Choroid plexus epithelial cell (primary cell): ENCODE measurements at regions not wholly inside any gene's neighbourhood (a gene's known extent, or its start where the extent isn't known, plus 50 kb on each side); places are given as distances from the start of the nearest gene placed in this dataset.

Experiments
- DNase-seq: peaks from one replicate; pipeline ENCODE4 v3.0.0-alpha.2; 2010; ENCODE audit warnings: low read depth
- H3K4me3 ChIP-seq: 2 replicates; pipeline ENCODE4 v1.5.1; 2011; ENCODE audit warnings: low read depth, mild to moderate bottlenecking, control low read depth, low read length, moderate library complexity
- TF ChIP-seq, protein P1 (sequence below): conservative IDR thresholded peaks from 2 replicates; pipeline ENCODE4 v1.5.1; 2011; ENCODE audit warnings: low read depth, mild to moderate bottlenecking, control low read depth, inconsistent platforms, low read length, moderate library complexity

- H3K4me3 ChIP-seq, result no peak overlapping the region
- TF ChIP-seq, protein P1, sequence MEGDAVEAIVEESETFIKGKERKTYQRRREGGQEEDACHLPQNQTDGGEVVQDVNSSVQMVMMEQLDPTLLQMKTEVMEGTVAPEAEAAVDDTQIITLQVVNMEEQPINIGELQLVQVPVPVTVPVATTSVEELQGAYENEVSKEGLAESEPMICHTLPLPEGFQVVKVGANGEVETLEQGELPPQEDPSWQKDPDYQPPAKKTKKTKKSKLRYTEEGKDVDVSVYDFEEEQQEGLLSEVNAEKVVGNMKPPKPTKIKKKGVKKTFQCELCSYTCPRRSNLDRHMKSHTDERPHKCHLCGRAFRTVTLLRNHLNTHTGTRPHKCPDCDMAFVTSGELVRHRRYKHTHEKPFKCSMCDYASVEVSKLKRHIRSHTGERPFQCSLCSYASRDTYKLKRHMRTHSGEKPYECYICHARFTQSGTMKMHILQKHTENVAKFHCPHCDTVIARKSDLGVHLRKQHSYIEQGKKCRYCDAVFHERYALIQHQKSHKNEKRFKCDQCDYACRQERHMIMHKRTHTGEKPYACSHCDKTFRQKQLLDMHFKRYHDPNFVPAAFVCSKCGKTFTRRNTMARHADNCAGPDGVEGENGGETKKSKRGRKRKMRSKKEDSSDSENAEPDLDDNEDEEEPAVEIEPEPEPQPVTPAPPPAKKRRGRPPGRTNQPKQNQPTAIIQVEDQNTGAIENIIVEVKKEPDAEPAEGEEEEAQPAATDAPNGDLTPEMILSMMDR, result no peak
- no peak for DNase-seq
Observed at GRCh38 chr1:79124756-79125155, 118.2 kb upstream of the ADGRL4 start.

DNA sequence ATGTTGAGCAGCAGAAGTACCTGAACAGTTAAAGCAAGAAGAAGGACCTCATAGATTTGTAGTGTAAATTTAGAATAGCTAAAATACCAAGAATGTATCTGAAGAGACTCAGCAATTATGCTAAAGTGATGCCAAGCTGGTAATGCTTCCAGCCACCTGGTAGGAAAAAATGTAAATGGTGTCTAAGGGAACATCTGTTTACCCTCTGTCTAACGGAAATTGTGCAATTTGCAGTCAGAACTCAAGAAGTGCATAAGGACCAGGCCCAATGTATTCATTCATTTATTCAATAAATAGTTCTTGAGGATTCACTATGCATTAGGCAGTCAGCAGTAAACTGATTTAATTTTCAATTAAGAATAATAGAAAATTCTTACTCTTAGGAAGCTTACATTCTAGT is 116.0 kb upstream of the ADGRL4 start:
- no peak for DNase-seq
- TF ChIP-seq, protein P1, result no peak

GRCh38 chr1:79117376-79117775 is 110.8 kb upstream of the ADGRL4 start:
- no peak overlapping the region for H3K4me3 ChIP-seq
- TF ChIP-seq, protein P1, result no peak
- peak; percentile 68 for DNase-seq

More for the DNA sequence above, 116.0 kb upstream of the ADGRL4 start:
- no peak overlapping the region for H3K4me3 ChIP-seq

GRCh38 chr1:79113836-79114235 is 107.3 kb upstream of the ADGRL4 start:
- no peak for DNase-seq
- TF ChIP-seq, protein P1, result no peak
- H3K4me3 ChIP-seq, result no peak overlapping the region

GRCh38 chr1:79110749-79111148 is 104.2 kb upstream of the ADGRL4 start:
- no peak for DNase-seq
- TF ChIP-seq, protein P1, result no peak
- H3K4me3 ChIP-seq, result no peak overlapping the region

GRCh38 chr1:79109445-79109844 is 102.9 kb upstream of the ADGRL4 start:
- no peak for DNase-seq
- no peak overlapping the region for H3K4me3 ChIP-seq
- TF ChIP-seq, protein P1, result no peak

GRCh38 chr1:79105500-79105899 is 99.0 kb upstream of the ADGRL4 start:
- DNase-seq, result peak; percentile 26
- no peak overlapping the region for H3K4me3 ChIP-seq
- TF ChIP-seq, protein P1, result no peak
